ENCODE measurements at regions not wholly inside any gene's neighbourhood (a gene's known extent, or its start where the extent isn't known, plus 50 kb on each side); places are given as distances from the start of the nearest gene placed in this dataset.

GRCh38 chr1:5379176-5379759, 613.0 kb downstream of the NPHP4 start:
- no peak for DNase-seq (ENCODE audit: low read depth)

DNA sequence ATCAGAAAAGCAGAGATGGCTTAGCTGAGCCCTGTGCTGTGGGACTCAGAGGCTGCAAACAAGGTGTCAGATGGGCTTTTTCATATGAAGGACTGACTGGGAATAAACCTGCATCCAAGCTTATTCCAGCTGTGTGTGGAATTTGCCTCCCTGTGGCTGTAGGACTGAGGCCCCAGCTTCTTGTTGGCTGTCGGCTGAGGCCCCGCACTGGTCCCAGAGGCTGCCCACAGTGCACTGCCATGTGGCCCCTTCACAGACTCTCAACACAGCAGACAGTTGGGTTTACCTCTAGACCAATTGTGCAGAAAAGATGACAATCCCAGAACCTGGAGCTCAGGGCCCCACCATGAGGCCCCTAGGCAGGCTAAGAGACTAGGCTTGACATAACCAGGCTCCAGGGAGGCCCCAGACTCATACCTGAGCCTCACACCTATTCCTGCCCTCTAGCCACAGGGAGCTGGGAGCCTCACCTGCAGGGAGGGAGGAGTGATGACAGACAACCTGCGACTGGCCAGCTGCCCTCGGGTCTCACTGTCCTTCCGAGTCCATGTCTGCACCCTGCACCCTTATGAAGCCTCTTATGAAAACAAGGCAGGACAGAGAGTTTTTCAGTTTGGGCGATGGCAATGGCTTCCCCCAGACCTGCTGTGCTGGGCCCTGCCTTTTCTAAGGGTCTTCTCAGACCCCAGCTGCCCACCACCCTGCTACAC, 615.5 kb downstream of the NPHP4 start:
- DNase-seq (ENCODE audit: low read depth): no peak

GRCh38 chr1:5375481-5375880, 616.7 kb downstream of the NPHP4 start:
- no peak for DNase-seq (ENCODE audit: low read depth)

- DNase-seq (ENCODE audit: low read depth): no peak
These were observed 618.0 kb downstream of the NPHP4 start for GRCh38 chr1:5374192-5374591.

GRCh38 chr1:5373281-5373680, 618.9 kb downstream of the NPHP4 start:
- no peak for DNase-seq (ENCODE audit: low read depth)

- no peak for DNase-seq (ENCODE audit: low read depth)
These were observed 621.0 kb downstream of the NPHP4 start for GRCh38 chr1:5371270-5371669.

GRCh38 chr1:5370311-5370710, 621.9 kb downstream of the NPHP4 start:
- DNase-seq (ENCODE audit: low read depth): no peak

GRCh38 chr1:5369223-5369622, 623.0 kb downstream of the NPHP4 start:
- DNase-seq (ENCODE audit: low read depth): no peak

- no peak for DNase-seq (ENCODE audit: low read depth)
These were observed 624.0 kb downstream of the NPHP4 start for GRCh38 chr1:5368201-5368600.

DNA sequence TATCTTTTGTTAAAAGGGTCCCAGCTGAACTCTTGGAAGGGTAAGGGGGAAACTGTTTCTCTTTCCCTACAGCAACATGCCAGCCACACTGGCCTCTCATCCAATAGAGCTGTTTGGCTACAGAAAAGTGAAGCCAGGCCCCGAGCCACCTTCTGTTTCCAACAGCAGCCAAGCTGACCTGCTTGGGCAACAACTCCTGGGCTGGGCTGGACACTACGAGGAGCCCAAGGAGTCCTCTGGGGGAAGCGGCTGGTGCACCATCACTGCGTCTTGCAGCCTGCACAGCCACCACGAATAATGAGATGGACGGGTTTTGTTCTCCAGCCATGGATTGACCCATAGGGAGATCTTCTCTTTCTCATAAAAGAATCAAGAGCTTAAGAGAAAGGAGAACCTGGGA, 624.9 kb downstream of the NPHP4 start:
- DNase-seq (ENCODE audit: low read depth): no peak

DNA sequence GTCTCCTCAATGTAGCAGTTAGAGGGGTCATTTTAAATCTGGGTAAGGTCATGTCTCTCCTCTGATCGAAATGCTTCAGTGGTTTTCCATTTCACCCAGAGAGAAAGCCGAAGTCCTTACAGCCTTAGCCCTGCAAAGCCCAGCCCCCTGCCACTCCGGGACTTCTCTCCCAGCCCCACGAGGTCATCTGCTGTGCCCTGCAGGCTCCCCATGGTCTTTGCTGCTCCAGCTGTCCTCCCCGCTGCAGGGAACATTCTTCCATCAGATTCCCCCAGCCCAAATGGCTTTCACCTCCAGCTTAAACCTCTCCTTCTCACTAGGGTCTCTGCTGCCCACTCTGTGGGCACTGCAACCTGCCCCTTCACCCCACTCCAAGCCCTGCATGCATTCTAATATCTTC, 626.5 kb downstream of the NPHP4 start:
- no peak for DNase-seq (ENCODE audit: low read depth)

DNA sequence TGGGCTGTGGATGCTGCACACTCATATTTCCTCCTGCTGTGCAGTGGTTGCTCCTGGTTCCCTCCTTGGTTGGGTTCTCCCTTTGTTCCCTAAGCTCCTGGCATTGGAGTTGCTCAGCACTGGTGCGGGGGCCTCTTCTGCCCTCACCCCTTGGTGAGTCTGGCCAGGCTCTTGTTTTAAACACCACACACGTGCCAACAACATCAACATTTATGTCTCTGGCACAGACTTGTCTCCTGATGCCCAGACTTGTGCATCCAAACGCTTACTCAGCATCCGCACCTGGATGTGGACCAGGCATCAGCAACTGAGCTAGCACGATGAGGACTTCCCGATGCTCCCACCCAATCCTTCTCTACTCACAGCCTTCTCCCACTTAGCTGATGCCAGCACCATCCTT, 627.6 kb downstream of the NPHP4 start:
- no peak for DNase-seq (ENCODE audit: low read depth)

DNA sequence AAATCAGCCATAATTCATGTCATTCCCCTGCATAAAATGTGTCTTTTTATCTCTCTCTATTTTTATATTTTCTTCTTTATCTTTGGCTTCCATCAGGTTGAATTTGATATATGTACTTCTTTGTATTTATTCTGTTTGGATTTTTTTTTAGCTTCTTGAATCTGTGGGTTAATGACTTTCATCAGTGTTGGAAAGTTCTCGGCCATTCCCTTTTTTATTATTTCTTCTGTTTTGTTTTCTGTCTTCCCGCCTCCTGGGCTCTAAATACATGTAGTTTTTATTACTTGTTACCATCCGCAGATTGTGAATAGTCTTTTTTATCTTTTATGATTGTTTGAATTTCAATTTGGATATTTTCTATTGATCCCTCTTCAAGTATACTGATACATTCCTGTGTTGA, 637.5 kb downstream of the NPHP4 start:
- DNase-seq (ENCODE audit: low read depth): no peak

- DNase-seq (ENCODE audit: low read depth): no peak
These were observed 640.9 kb downstream of the NPHP4 start for GRCh38 chr1:5351366-5351765.

DNA sequence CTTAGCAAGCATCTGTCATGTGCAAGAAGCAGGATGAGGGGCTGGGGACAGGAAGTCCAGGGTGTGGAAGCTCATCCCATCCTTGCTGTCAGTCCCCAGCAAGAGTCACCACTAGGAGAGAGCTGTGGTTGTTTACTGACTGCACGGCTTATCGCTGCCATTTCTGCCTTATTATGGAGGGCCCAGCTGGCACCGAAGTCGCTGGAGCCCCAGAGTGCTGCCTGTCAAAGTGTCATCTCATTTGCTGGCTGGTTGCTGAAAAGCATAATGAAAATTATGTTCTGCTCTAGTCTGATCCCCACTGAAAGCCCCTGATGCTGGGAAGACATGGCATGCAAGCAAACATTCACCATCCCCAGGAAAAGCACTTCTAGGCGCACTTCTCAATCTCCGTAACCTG, 642.7 kb downstream of the NPHP4 start:
- DNase-seq (ENCODE audit: low read depth): no peak

DNA sequence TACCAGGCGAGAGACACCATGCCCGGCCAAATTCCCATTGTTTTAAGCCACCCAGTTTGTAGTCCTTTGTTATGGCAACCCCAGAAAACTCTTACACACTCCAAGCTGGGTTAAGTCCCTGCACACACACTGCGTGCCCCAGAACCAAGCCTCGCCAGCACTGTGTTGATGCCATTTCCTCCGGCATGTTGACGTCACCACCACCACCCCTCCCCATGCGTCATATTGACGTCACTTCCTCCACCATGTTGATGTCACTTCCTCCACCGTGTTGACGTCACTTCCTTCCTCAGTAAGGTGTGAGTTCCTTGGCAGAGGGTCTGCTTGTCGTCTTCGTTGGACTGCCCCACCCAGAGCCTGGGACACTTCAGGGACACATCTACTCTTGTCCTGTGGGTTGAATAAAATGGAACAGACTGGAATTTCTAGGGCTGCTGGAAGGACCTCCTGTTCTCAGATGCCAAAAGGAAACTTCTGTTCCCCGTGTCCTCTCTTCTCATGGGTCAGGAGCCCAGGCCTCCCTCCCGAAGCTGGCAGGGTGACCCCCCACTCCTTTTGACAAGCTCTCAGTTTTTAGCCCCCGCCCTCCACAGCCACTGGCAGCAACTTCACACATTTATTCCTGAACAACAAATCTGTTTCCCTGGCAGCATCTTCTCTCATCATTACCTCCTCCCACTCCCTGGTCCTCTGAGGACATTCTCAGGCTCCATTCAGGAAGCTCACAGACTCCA, 643.3 kb downstream of the NPHP4 start:
- DNase-seq (ENCODE audit: low read depth): no peak

GRCh38 chr1:5347726-5348125, 644.5 kb downstream of the NPHP4 start:
- no peak for DNase-seq (ENCODE audit: low read depth)

DNA sequence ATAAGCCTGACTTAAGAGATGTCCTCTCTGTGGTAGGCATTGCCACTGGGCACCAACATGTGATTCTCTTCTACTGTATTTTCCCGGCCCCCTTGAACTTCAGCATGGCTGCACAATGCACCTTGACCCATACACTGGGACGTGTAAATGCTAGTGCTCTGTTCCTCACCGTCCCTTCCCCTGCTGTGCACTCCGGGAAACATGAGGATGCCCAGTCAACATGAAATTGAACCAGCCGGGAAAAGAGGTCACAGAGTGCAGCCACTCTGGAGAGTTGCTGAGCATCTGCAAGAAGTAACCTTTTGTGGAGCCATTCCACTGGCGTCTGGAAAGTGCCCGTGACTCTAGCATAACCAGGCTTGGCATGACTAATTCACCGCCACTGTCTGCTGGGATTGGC, 646.7 kb downstream of the NPHP4 start:
- DNase-seq (ENCODE audit: low read depth): no peak

DNA sequence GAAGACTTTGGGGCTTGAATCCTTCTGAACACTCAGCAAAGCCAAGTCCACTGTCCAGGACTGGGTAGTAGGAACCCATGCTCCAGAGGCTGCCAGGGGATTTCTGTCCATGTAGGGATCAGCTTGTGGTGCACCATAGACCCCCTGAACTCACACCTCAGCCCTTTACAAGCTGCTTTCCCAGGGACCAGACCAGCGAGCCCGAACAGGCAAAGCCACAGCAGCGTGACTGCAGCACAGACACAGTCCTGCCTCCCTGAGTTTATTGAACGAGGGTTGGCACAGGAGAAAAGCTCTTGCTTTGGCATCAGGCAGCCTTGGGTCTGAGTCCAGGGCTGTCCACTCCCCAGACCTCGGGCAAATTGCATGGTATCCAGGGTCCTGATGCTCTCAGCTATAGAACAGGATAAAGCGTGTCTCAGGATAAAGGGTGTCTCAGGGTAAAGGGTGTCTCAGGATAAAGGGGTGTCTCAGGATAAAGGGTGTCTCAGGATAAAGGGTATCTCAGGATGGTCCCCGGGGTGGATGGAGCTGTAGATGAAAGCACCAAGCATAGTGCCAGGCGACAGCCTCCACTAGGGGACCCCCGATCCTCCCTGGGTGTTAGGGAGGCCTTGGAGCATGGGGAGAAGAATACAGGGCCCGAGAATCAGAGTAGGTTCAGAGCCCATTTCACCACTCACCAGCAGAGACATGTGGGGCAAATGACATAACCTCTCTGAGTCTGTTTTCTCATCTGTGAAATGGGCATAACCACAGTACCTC, 648.8 kb downstream of the NPHP4 start:
- no peak for DNase-seq (ENCODE audit: low read depth)

- no peak for DNase-seq (ENCODE audit: low read depth)
These were observed 649.4 kb downstream of the NPHP4 start for GRCh38 chr1:5342830-5343229.

GRCh38 chr1:5342172-5342571, 650.1 kb downstream of the NPHP4 start:
- no peak for DNase-seq (ENCODE audit: low read depth)

GRCh38 chr1:5341471-5341870, 650.8 kb downstream of the NPHP4 start:
- DNase-seq (ENCODE audit: low read depth): no peak

All from activated T-cell treated with anti-CD3 and anti-CD28 coated beads for 1 hour (primary cell).